Liver (tissue), 7 donors: ENCODE measurements at regions not wholly inside any gene's neighbourhood (a gene's known extent, or its start where the extent isn't known, plus 50 kb on each side); places are given as distances from the start of the nearest gene placed in this dataset.

Source experiments
- DNase-seq: peaks from one replicate; pipeline ENCODE4 v3.0.0-alpha.2; 2017; ENCODE audit warnings: low spot score
- H3K27ac ChIP-seq, 2 donors: one replicate each; pipeline ENCODE4 v1.7.0; 2013; ENCODE audit warnings: inconsistent platforms in 2 of 2, low read length in 2 of 2, control low read depth in 1 of 2, low read depth in 1 of 2, mild to moderate bottlenecking in 1 of 2
- H3K27me3 ChIP-seq, 4 donors: one replicate each; pipeline versions ENCODE4 v1.6.1 to v1.7.0; 2013; ENCODE audit warnings: low read length in 3 of 4, inconsistent platforms in 1 of 4, mild to moderate bottlenecking in 1 of 4, moderate library complexity in 1 of 4; ENCODE audit not compliant: control insufficient read depth in 4 of 4, insufficient read depth in 4 of 4
- H3K36me3 ChIP-seq, 4 donors: one replicate each; pipeline versions ENCODE4 v1.6.1 to v1.7.0; 2013; ENCODE audit warnings: low read length in 3 of 4, mild to moderate bottlenecking in 3 of 4, low read depth in 1 of 4, moderate library complexity in 1 of 4; ENCODE audit not compliant: control insufficient read depth in 4 of 4, insufficient read depth in 3 of 4
- H3K4me1 ChIP-seq, 4 donors: one replicate each; pipeline versions ENCODE4 v1.6.1 to v1.7.0; 2013; ENCODE audit warnings: low read length in 3 of 4, mild to moderate bottlenecking in 3 of 4, moderate library complexity in 1 of 4; ENCODE audit not compliant: control insufficient read depth in 4 of 4, insufficient read depth in 4 of 4
- H3K4me3 ChIP-seq, 3 donors: one replicate each; pipeline versions ENCODE4 v1.6.1 to v1.7.0; 2013; ENCODE audit warnings: low read length in 3 of 3, control low read depth in 1 of 3, low read depth in 1 of 3, mild to moderate bottlenecking in 1 of 3
- H3K9ac ChIP-seq, 2 donors: one replicate each; pipeline ENCODE4 v1.7.0; 2013; ENCODE audit warnings: low read length in 2 of 2, mild to moderate bottlenecking in 2 of 2, moderate library complexity in 2 of 2, control low read depth in 1 of 2, low read depth in 1 of 2
- H3K9me3 ChIP-seq, 4 donors: one replicate each; pipeline versions ENCODE4 v1.6.1 to v1.7.0; 2013; ENCODE audit warnings: low read length in 3 of 4; ENCODE audit not compliant: control insufficient read depth in 4 of 4
- EGR1 ChIP-seq, 2 donors: IDR thresholded peaks; 2 replicates each; pipeline ENCODE4 v1.6.1; 2016 to 2018; ENCODE audit warnings: antibody characterized with exemption in 2 of 2, low read depth in 2 of 2
- FOXA1 ChIP-seq: IDR thresholded peaks from 2 replicates; pipeline ENCODE4 v1.6.1; 2016; ENCODE audit warnings: antibody characterized with exemption
- FOXA2 ChIP-seq: IDR thresholded peaks from 2 replicates; pipeline ENCODE4 v1.6.1; 2016; ENCODE audit warnings: antibody characterized with exemption
- GABPA ChIP-seq, 2 donors: IDR thresholded peaks in 1 of 2; conservative IDR thresholded peaks in 1 of 2; 2 replicates each; pipeline ENCODE4 v1.6.1; 2016; ENCODE audit warnings: antibody characterized with exemption in 2 of 2, mild to moderate bottlenecking in 1 of 2, moderate library complexity in 1 of 2
- HNF4A ChIP-seq, 2 donors: conservative IDR thresholded peaks; 2 replicates each; pipeline ENCODE4 v1.6.1; 2016; ENCODE audit warnings: antibody characterized with exemption in 2 of 2, mild to moderate bottlenecking in 2 of 2
- JUND ChIP-seq, 2 donors: IDR thresholded peaks; 2 replicates each; pipeline ENCODE4 v1.6.1; 2016; ENCODE audit warnings: antibody characterized with exemption in 2 of 2
- MAX ChIP-seq: IDR thresholded peaks from 2 replicates; pipeline ENCODE4 v1.6.1; 2016; ENCODE audit warnings: antibody characterized with exemption
- NR2F2 ChIP-seq: IDR thresholded peaks from 2 replicates; pipeline ENCODE4 v1.6.1; 2016; ENCODE audit warnings: antibody characterized with exemption
- RAD21 ChIP-seq, 2 donors: IDR thresholded peaks; 2 replicates each; pipeline ENCODE4 v1.6.1; 2016; ENCODE audit warnings: antibody characterized with exemption in 2 of 2, mild to moderate bottlenecking in 2 of 2
- RXRA ChIP-seq, 2 donors: IDR thresholded peaks; 2 replicates each; pipeline ENCODE4 v1.6.1; 2017 to 2018; ENCODE audit warnings: antibody characterized with exemption in 2 of 2, mild to moderate bottlenecking in 1 of 2
- SP1 ChIP-seq: IDR thresholded peaks from 2 replicates; pipeline ENCODE4 v1.6.1; 2018; ENCODE audit warnings: antibody characterized with exemption, mild to moderate bottlenecking
- TAF1 ChIP-seq: conservative IDR thresholded peaks from 2 replicates; pipeline ENCODE4 v1.6.1; 2016; ENCODE audit warnings: antibody characterized with exemption, mild to moderate bottlenecking
- YY1 ChIP-seq: IDR thresholded peaks from 2 replicates; pipeline ENCODE4 v1.6.1; 2016; ENCODE audit warnings: antibody characterized with exemption, mild to moderate bottlenecking
- ZBTB33 ChIP-seq: IDR thresholded peaks from 2 replicates; pipeline ENCODE4 v1.6.1; 2016; ENCODE audit warnings: antibody characterized with exemption
- WGBS: extraction: QIAGEN DNeasy Blood & Tissue Kit; methylation state at CpG from one replicate; pipeline ENCODE4 v1.1.7; 2013; 5-methylcytosine and 5-hydroxymethylcytosine counted together
- TF ChIP-seq, protein P1 (sequence below): IDR thresholded peaks from 2 replicates; pipeline ENCODE4 v1.6.1; 2016; ENCODE audit warnings: antibody characterized with exemption, mild to moderate bottlenecking
- donor health status: healthy.
- donor health status: healthy.
- donor health status: healthy.
- donor health status: healthy.

DNA sequence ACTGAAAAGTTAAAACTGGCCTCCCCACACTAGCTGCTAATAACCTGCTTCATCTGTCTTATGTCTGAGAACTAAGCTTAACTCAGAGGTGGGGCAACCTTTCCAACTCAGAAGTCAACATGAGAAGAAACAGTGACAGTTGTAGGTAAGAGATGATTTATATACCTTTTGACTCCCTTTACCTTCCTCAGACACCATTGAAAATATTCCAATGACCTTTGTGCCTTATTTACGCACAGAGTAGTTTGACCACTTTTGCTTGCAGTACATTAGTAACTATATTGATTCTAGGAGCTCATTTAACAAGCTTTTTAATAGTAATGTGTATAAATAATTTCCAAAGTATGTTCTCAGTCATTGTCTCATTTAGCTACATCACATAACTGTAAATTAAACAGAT lies 77.6 kb downstream of the ALX1 start:
- no peak for DNase-seq
- no peak for TF ChIP-seq SP1
- TF ChIP-seq ZBTB33 = no peak
- TF ChIP-seq, protein P1, sequence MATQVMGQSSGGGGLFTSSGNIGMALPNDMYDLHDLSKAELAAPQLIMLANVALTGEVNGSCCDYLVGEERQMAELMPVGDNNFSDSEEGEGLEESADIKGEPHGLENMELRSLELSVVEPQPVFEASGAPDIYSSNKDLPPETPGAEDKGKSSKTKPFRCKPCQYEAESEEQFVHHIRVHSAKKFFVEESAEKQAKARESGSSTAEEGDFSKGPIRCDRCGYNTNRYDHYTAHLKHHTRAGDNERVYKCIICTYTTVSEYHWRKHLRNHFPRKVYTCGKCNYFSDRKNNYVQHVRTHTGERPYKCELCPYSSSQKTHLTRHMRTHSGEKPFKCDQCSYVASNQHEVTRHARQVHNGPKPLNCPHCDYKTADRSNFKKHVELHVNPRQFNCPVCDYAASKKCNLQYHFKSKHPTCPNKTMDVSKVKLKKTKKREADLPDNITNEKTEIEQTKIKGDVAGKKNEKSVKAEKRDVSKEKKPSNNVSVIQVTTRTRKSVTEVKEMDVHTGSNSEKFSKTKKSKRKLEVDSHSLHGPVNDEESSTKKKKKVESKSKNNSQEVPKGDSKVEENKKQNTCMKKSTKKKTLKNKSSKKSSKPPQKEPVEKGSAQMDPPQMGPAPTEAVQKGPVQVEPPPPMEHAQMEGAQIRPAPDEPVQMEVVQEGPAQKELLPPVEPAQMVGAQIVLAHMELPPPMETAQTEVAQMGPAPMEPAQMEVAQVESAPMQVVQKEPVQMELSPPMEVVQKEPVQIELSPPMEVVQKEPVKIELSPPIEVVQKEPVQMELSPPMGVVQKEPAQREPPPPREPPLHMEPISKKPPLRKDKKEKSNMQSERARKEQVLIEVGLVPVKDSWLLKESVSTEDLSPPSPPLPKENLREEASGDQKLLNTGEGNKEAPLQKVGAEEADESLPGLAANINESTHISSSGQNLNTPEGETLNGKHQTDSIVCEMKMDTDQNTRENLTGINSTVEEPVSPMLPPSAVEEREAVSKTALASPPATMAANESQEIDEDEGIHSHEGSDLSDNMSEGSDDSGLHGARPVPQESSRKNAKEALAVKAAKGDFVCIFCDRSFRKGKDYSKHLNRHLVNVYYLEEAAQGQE = no peak
- no peak for TF ChIP-seq GABPA (IDR thresholded peaks at IDR 0.05 in 1 of 2, conservative IDR thresholded peaks at IDR 0.05 in 1 of 2)
- no peak for TF ChIP-seq RAD21 (IDR thresholded peaks at IDR 0.05)
- no peak for TF ChIP-seq YY1
- TF ChIP-seq EGR1 (IDR thresholded peaks at IDR 0.05; ENCODE audit: low read depth in 2 of 2) = no peak
- no peak for TF ChIP-seq NR2F2
- TF ChIP-seq JUND (IDR thresholded peaks at IDR 0.05) = no peak
- no peaks in the 10 kb centered on the region for H3K9me3 ChIP-seq
- H3K36me3 ChIP-seq = no peaks in the 10 kb centered on the region
- no peak overlapping the region for H3K4me3 ChIP-seq
- no peaks in the 10 kb centered on the region for H3K27me3 ChIP-seq
- H3K9ac ChIP-seq = no peak overlapping the region
- no peaks in the 10 kb centered on the region for H3K4me1 ChIP-seq
- H3K27ac ChIP-seq = no peak overlapping the region
- 42% methylated on average over 1 of the region's 1 CpG for WGBS

- no peaks in the 10 kb centered on the region for H3K36me3 ChIP-seq
- no peak for DNase-seq
- H3K4me3 ChIP-seq = no peak overlapping the region
- H3K4me1 ChIP-seq = no peaks in the 10 kb centered on the region
- 52% methylated on average over 1 of the region's 1 CpG for WGBS
- H3K9ac ChIP-seq = no peak overlapping the region
- H3K27ac ChIP-seq = no peak overlapping the region
- H3K9me3 ChIP-seq = no peaks in the 10 kb centered on the region
- no peak for TF ChIP-seq RAD21 (IDR thresholded peaks at IDR 0.05)
- H3K27me3 ChIP-seq = no peaks in the 10 kb centered on the region
These were observed 78.7 kb downstream of the ALX1 start for GRCh38 chr12:85358715-85359114.

GRCh38 chr12:85363382-85364190 lies 83.6 kb downstream of the ALX1 start:
- 50% methylated on average over 5 of the region's 5 CpGs for WGBS
- TF ChIP-seq RXRA (IDR thresholded peaks at IDR 0.05) (no peak), SP1 (no peak), TAF1 (no peak), HNF4A (conservative IDR thresholded peaks at IDR 0.05) (no peak), ZBTB33 (no peak), NR2F2 (no peak), JUND (IDR thresholded peaks at IDR 0.05) (no peak), EGR1 (IDR thresholded peaks at IDR 0.05; ENCODE audit: low read depth in 2 of 2) (no peak), MAX (no peak), FOXA1 (no peak), GABPA (IDR thresholded peaks at IDR 0.05 in 1 of 2, conservative IDR thresholded peaks at IDR 0.05 in 1 of 2) (no peak), FOXA2 (no peak), YY1 (no peak), RAD21 (IDR thresholded peaks at IDR 0.05) (no peak)
- TF ChIP-seq, protein P1 = no peak

More at GRCh38 chr12:85363382-85364190, 83.6 kb downstream of the ALX1 start:
- no peaks in the 10 kb centered on the region for H3K36me3 ChIP-seq
- no peaks in the 10 kb centered on the region for H3K9me3 ChIP-seq
- DNase-seq = no peak
- H3K27me3 ChIP-seq = no peaks in the 10 kb centered on the region
- no peak overlapping the region for H3K4me3 ChIP-seq
- no peak overlapping the region for H3K27ac ChIP-seq
- H3K4me1 ChIP-seq = no peaks in the 10 kb centered on the region
- no peak overlapping the region for H3K9ac ChIP-seq
